ENCODE measurements at regions not wholly inside any gene's neighbourhood (a gene's known extent, or its start where the extent isn't known, plus 50 kb on each side); places are given as distances from the start of the nearest gene placed in this dataset.
"Not testable (repeated sequence)": the region's sequence is repeated elsewhere in the genome, so short reads cannot be mapped to it uniquely, and the experiment has no call there.

DNA sequence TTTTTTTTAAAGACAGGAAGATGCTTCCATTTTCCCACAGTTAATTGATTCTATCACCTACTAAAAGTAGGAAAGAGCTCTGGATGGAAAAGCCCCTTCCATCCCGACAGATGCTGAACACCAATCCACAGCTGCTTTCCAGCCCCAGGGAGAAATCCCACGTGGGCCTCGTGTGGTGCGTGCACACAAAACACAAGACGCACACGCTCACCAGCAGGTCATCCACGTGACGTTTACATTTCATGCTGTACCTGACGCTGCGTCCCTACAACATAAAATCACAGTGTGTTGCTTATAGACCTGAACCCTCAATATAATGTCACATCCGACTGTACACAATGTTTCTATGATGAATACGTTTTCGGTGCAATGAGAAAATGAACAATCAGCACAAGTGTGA, 50.2 kb upstream of the DACT2 start:
- Histone ChIP-seq H3K27me3 (ENCODE audit: control insufficient read depth, insufficient read depth, low read length) (no peaks in the 10 kb centered on the region), H3K4me3 (ENCODE audit: insufficient read depth, low read depth, low read length) (no peak overlapping the region), H3K36me3 (replicated peaks; ENCODE audit: control insufficient read depth, insufficient read depth, low read length) (no peaks in the 10 kb centered on the region)
- no peak for DNase-seq

DNA sequence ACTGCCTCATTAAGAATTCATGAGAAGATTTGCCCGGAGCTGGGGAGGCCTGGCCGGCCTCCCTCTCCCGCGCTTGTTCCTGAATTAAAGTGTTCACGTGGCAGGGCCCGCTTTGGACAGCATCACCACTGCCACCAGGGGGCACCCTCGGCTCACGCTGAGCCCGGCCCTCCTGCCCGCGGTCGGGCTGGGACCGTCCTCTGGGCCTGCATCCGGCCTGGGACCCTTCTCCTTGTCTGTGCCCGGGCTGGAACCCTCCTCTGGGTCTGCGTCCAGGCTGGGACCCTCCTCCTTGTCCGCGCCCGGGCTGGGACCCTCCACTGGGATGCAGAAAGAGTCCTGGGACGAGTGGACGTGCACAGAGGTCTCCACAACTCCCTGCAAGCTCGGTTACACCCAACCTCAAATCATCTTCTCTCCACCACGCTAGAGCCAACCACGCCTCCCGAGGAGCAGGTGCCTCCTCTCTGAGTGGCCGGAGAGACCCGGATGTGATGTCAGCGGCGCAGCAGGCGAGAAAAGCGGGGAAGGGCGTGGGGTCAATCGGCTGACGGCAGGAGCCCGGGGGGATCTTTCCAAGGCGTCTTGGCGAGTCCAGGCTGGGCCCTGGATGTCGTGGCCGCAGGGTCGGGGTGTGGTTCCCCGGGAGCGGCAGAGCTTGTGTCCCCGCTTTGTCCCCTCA, 50.9 kb upstream of the DACT2 start:
- H3K4me3 ChIP-seq (ENCODE audit: insufficient read depth, low read depth, low read length): no peak overlapping the region
- DNase-seq: peak; percentile 98
- H3K36me3 ChIP-seq (replicated peaks; ENCODE audit: control insufficient read depth, insufficient read depth, low read length): no peaks in the 10 kb centered on the region
- no peaks in the 10 kb centered on the region for H3K27me3 ChIP-seq (ENCODE audit: control insufficient read depth, insufficient read depth, low read length)

- no peak for DNase-seq
- H3K27me3 ChIP-seq (ENCODE audit: control insufficient read depth, insufficient read depth, low read length): no peaks in the 10 kb centered on the region
- no peaks in the 10 kb centered on the region for H3K36me3 ChIP-seq (replicated peaks; ENCODE audit: control insufficient read depth, insufficient read depth, low read length)
- no peak overlapping the region for H3K4me3 ChIP-seq (ENCODE audit: insufficient read depth, low read depth, low read length)
These were observed 51.6 kb upstream of the DACT2 start for GRCh38 chr6:168371185-168371584.

DNA sequence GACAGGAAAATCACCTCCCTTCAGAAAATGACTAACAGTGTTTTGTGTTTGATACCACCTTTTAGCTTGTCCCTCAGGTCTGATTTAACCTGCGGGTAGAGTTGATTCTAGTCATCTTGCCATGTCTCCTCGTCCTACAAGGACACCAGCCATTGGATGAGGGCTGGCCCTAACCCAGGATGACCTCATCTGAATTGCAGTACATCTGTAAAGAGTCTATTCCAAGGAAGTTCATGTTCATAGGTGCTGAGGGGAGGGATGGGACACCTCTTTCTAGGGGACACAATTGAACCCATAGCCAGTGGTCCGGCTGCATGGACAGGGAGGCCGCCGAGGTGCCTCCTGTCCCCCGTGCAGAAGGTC, 52.0 kb upstream of the DACT2 start:
- DNase-seq: no peak
- Histone ChIP-seq H3K27me3 (ENCODE audit: control insufficient read depth, insufficient read depth, low read length) (no peaks in the 10 kb centered on the region), H3K4me3 (ENCODE audit: insufficient read depth, low read depth, low read length) (no peak overlapping the region), H3K36me3 (replicated peaks; ENCODE audit: control insufficient read depth, insufficient read depth, low read length) (no peaks in the 10 kb centered on the region)

- H3K36me3 ChIP-seq (replicated peaks; ENCODE audit: control insufficient read depth, insufficient read depth, low read length): no peaks in the 10 kb centered on the region
- H3K27me3 ChIP-seq (ENCODE audit: control insufficient read depth, insufficient read depth, low read length): no peaks in the 10 kb centered on the region
- DNase-seq: no peak
- H3K4me3 ChIP-seq (ENCODE audit: insufficient read depth, low read depth, low read length): no peak overlapping the region
These were observed 52.6 kb upstream of the DACT2 start for GRCh38 chr6:168371981-168372711.

- no peaks in the 10 kb centered on the region for H3K36me3 ChIP-seq (replicated peaks; ENCODE audit: control insufficient read depth, insufficient read depth, low read length)
- DNase-seq: no peak
- no peak overlapping the region for H3K4me3 ChIP-seq (ENCODE audit: insufficient read depth, low read depth, low read length)
- no peaks in the 10 kb centered on the region for H3K27me3 ChIP-seq (ENCODE audit: control insufficient read depth, insufficient read depth, low read length)
These were observed 53.3 kb upstream of the DACT2 start for GRCh38 chr6:168372889-168373288.

- Histone ChIP-seq H3K4me3 (ENCODE audit: insufficient read depth, low read depth, low read length) (no peak overlapping the region), H3K27me3 (ENCODE audit: control insufficient read depth, insufficient read depth, low read length) (no peaks in the 10 kb centered on the region), H3K36me3 (replicated peaks; ENCODE audit: control insufficient read depth, insufficient read depth, low read length) (no peaks in the 10 kb centered on the region)
- no peak for DNase-seq
These were observed 53.8 kb upstream of the DACT2 start for GRCh38 chr6:168373389-168373788.

DNA sequence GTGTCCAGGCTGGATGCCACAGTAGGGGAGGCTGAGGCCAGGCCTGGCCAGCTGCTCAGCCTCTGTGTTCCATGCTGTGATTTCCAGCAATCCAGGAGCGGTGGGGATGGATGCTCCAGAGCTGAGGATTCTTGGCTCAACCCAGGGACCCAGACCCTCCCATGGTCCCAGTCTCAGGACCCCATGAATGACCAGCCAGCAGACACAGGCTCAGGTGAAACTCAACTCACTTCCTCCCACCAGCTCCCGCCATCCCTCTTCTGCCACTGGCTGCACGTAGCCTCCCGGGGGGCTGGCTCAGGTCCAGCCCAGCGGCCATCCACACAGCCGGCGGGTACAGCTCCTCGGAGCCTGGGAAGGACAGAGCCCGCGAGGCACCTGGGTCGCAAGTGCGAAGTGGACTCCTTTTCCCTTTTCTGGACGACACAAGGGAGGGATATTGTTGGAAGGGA, 54.5 kb upstream of the DACT2 start:
- DNase-seq: no peak
- Histone ChIP-seq H3K27me3 (ENCODE audit: control insufficient read depth, insufficient read depth, low read length) (no peaks in the 10 kb centered on the region), H3K36me3 (replicated peaks; ENCODE audit: control insufficient read depth, insufficient read depth, low read length) (no peaks in the 10 kb centered on the region), H3K4me3 (ENCODE audit: insufficient read depth, low read depth, low read length) (no peak overlapping the region)

GRCh38 chr6:168374541-168375071, 55.0 kb upstream of the DACT2 start:
- no peak for DNase-seq
- no peaks in the 10 kb centered on the region for H3K27me3 ChIP-seq (ENCODE audit: control insufficient read depth, insufficient read depth, low read length)
- no peak overlapping the region for H3K4me3 ChIP-seq (ENCODE audit: insufficient read depth, low read depth, low read length)
- H3K36me3 ChIP-seq (replicated peaks; ENCODE audit: control insufficient read depth, insufficient read depth, low read length): no peaks in the 10 kb centered on the region

- H3K4me3 ChIP-seq (ENCODE audit: insufficient read depth, low read depth, low read length): no peak overlapping the region
- H3K27me3 ChIP-seq (ENCODE audit: control insufficient read depth, insufficient read depth, low read length): no peaks in the 10 kb centered on the region
- H3K36me3 ChIP-seq (replicated peaks; ENCODE audit: control insufficient read depth, insufficient read depth, low read length): no peaks in the 10 kb centered on the region
- peak; percentile 26 for DNase-seq
These were observed 56.5 kb upstream of the DACT2 start for GRCh38 chr6:168376120-168376519.

- no peaks in the 10 kb centered on the region for H3K27me3 ChIP-seq (ENCODE audit: control insufficient read depth, insufficient read depth, low read length)
- H3K36me3 ChIP-seq (replicated peaks; ENCODE audit: control insufficient read depth, insufficient read depth, low read length): no peaks in the 10 kb centered on the region
- H3K4me3 ChIP-seq (ENCODE audit: insufficient read depth, low read depth, low read length): no peak overlapping the region
- DNase-seq: peak; percentile 36
These were observed 57.4 kb upstream of the DACT2 start for GRCh38 chr6:168376811-168377483.

GRCh38 chr6:168377484-168377855, 57.9 kb upstream of the DACT2 start:
- no peaks in the 10 kb centered on the region for H3K36me3 ChIP-seq (replicated peaks; ENCODE audit: control insufficient read depth, insufficient read depth, low read length)
- peak; percentile 43 for DNase-seq
- no peaks in the 10 kb centered on the region for H3K27me3 ChIP-seq (ENCODE audit: control insufficient read depth, insufficient read depth, low read length)
- H3K4me3 ChIP-seq (ENCODE audit: insufficient read depth, low read depth, low read length): no peak overlapping the region

- no peaks in the 10 kb centered on the region for H3K36me3 ChIP-seq (replicated peaks; ENCODE audit: control insufficient read depth, insufficient read depth, low read length)
- DNase-seq: peak; percentile 26
- H3K27me3 ChIP-seq (ENCODE audit: control insufficient read depth, insufficient read depth, low read length): no peaks in the 10 kb centered on the region
- H3K4me3 ChIP-seq (ENCODE audit: insufficient read depth, low read depth, low read length): no peak overlapping the region
These were observed 58.6 kb upstream of the DACT2 start for GRCh38 chr6:168377856-168378832.

DNA sequence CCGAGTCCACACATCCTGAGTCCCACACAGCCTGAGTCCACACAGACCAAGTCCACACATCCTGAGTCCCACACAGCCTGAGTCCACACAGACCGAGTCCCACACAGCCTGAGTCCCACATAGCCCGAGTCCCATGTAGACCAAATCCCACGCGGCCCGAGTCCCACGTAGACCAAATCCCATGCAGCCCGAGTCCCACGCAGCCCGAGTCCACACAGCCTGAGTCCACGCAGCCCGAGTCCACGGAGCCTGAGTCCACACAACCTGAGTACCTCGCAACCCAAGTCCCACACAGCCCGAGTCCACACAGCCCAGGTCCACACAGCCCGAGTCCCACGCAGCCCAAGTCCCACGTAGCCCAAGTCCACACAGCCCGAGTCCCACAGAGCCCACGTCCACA, 60.0 kb upstream of the DACT2 start:
- not testable (repeated sequence) for H3K4me3 ChIP-seq (ENCODE audit: insufficient read depth, low read depth, low read length); H3K27me3 ChIP-seq (ENCODE audit: control insufficient read depth, insufficient read depth, low read length); H3K36me3 ChIP-seq (replicated peaks; ENCODE audit: control insufficient read depth, insufficient read depth, low read length); DNase-seq
